ENCODE measurements at regions not wholly inside any gene's neighbourhood (a gene's known extent, or its start where the extent isn't known, plus 50 kb on each side); places are given as distances from the start of the nearest gene placed in this dataset.

- TF ChIP-seq CTCF (IDR thresholded peaks at IDR 0.05; ENCODE audit: poor library complexity, severe bottlenecking) (no peak), POLR2AphosphoS5 (IDR thresholded peaks at IDR 0.05) (no peak)
Measured at GRCh38 chrX:35626124-35626523, 172.0 kb upstream of the MAGEB16 start.

Measured in neural cell (in vitro differentiated cells).